ENCODE measurements at regions not wholly inside any gene's neighbourhood (a gene's known extent, or its start where the extent isn't known, plus 50 kb on each side); places are given as distances from the start of the nearest gene placed in this dataset.

DNA sequence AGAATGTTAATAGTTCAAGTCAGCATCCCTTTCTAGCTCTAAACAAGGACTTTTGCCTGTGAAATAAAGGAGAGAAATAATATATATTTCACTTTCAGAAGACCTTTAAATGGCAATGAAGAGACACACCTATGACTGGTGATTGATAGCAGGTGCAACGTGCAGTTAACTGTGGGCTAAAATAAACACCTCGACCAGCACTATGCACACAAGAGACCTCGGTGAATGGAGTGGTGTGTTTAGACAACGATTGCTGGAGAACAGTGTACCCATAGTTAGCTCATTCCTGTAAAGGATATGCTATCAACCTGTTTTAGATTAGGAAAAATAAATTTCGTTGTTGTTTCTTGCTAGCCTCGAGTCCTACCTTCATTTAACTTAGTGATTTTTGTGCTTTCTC is 143.4 kb downstream of the NR4A2 start:
- TF ChIP-seq, protein P1, sequence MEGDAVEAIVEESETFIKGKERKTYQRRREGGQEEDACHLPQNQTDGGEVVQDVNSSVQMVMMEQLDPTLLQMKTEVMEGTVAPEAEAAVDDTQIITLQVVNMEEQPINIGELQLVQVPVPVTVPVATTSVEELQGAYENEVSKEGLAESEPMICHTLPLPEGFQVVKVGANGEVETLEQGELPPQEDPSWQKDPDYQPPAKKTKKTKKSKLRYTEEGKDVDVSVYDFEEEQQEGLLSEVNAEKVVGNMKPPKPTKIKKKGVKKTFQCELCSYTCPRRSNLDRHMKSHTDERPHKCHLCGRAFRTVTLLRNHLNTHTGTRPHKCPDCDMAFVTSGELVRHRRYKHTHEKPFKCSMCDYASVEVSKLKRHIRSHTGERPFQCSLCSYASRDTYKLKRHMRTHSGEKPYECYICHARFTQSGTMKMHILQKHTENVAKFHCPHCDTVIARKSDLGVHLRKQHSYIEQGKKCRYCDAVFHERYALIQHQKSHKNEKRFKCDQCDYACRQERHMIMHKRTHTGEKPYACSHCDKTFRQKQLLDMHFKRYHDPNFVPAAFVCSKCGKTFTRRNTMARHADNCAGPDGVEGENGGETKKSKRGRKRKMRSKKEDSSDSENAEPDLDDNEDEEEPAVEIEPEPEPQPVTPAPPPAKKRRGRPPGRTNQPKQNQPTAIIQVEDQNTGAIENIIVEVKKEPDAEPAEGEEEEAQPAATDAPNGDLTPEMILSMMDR (IDR thresholded peaks at IDR 0.05 in 2 of 3, conservative IDR thresholded peaks at IDR 0.05 in 1 of 3; ENCODE audit: insufficient read depth in 2 of 3, low read depth in 1 of 3, low read length in 3 of 3): no peak
- no peak for TF ChIP-seq KLF16 (IDR thresholded peaks at IDR 0.05)
- TF ChIP-seq, protein P2, sequence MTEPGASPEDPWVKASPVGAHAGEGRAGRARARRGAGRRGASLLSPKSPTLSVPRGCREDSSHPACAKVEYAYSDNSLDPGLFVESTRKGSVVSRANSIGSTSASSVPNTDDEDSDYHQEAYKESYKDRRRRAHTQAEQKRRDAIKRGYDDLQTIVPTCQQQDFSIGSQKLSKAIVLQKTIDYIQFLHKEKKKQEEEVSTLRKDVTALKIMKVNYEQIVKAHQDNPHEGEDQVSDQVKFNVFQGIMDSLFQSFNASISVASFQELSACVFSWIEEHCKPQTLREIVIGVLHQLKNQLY (CRISPR knock-in tag; conservative IDR thresholded peaks at IDR 0.05): no peak
- TF ChIP-seq EP300 (IDR thresholded peaks at IDR 0.05; ENCODE audit: low read length): no peak
- no peak for TF ChIP-seq ZNF232 (CRISPR knock-in tag; IDR thresholded peaks at IDR 0.05)
- TF ChIP-seq, protein P3, sequence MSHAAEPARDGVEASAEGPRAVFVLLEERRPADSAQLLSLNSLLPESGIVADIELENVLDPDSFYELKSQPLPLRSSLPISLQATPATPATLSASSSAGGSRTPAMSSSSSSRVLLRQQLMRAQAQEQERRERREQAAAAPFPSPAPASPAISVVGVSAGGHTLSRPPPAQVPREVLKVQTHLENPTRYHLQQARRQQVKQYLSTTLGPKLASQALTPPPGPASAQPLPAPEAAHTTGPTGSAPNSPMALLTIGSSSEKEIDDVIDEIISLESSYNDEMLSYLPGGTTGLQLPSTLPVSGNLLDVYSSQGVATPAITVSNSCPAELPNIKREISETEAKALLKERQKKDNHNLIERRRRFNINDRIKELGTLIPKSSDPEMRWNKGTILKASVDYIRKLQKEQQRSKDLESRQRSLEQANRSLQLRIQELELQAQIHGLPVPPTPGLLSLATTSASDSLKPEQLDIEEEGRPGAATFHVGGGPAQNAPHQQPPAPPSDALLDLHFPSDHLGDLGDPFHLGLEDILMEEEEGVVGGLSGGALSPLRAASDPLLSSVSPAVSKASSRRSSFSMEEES (CRISPR knock-in tag; IDR thresholded peaks at IDR 0.05): no peak
- TF ChIP-seq ELF4 (CRISPR knock-in tag; IDR thresholded peaks at IDR 0.05): no peak
- no peak for TF ChIP-seq LEF1 (IDR thresholded peaks at IDR 0.05)

Data from K562 (cell line).